A549 (cell line): ENCODE measurements at regions not wholly inside any gene's neighbourhood (a gene's known extent, or its start where the extent isn't known, plus 50 kb on each side); places are given as distances from the start of the nearest gene placed in this dataset.

Source experiments
- BHLHE40 ChIP-seq: IDR thresholded peaks from 2 replicates; pipeline ENCODE4 v1.6.1; 2012; ENCODE audit warnings: low read depth, low read length, inconsistent platforms
- CHD2 ChIP-seq: fragments of 150-350 bp; IDR thresholded peaks from 2 replicates; pipeline ENCODE4 v1.6.1; 2014; ENCODE audit warnings: low read length; ENCODE audit not compliant: partially characterized antibody
- CTCF ChIP-seq: fragments of >200 bp; sonication (Bioruptor Twin); formaldehyde crosslinking; IDR thresholded peaks from 3 replicates; pipeline ENCODE4 v1.5.1; 2016
- ELK1 ChIP-seq: fragments of 150-350 bp; IDR thresholded peaks from 2 replicates; pipeline ENCODE4 v1.6.1; 2014; ENCODE audit warnings: low read depth, mild to moderate bottlenecking, low read length
- EP300 ChIP-seq, 2 experiments: fragments of >200 bp; sonication (Bioruptor Twin); formaldehyde crosslinking; IDR thresholded peaks; 2 replicates in 1 of 2; 3 replicates in 1 of 2; pipeline ENCODE4 v1.6.1; 2016 to 2017
- HOXA7 ChIP-seq: fragments of 250-450 bp; sonication (Bioruptor Pico); IDR thresholded peaks from 2 replicates; pipeline ENCODE4 v1.5.0; 2020; ENCODE audit warnings: mild to moderate bottlenecking, moderate library complexity
- MAX ChIP-seq: IDR thresholded peaks from 2 replicates; pipeline ENCODE4 v1.6.1; 2012
- POLR2A ChIP-seq: IDR thresholded peaks from 2 replicates; pipeline ENCODE4 v1.6.1; 2012; ENCODE audit warnings: mild to moderate bottlenecking, low read length
- POLR2AphosphoS2 ChIP-seq: conservative IDR thresholded peaks from 2 replicates; pipeline ENCODE4 v1.6.1; 2012; ENCODE audit warnings: low read length, improper control_type of control experiment, inconsistent platforms
- REST ChIP-seq: fragments of 200-600 bp; sonication (generic); IDR thresholded peaks from 2 replicates; pipeline ENCODE4 v1.6.1; 2016; ENCODE audit warnings: antibody characterized with exemption, mild to moderate bottlenecking, moderate library complexity
- RNF2 ChIP-seq: fragments of 200-600 bp; sonication (generic); IDR thresholded peaks from 2 replicates; pipeline ENCODE4 v1.6.1; 2016; ENCODE audit warnings: low read depth, mild to moderate bottlenecking, antibody characterized with exemption, moderate library complexity, borderline replicate concordance
- SMC3 ChIP-seq: fragments of >200 bp; sonication (Bioruptor Twin); formaldehyde crosslinking; IDR thresholded peaks from 3 replicates; pipeline ENCODE4 v1.6.1; 2018; ENCODE audit warnings: inconsistent platforms
- TP53 ChIP-seq: fragments of 250-450 bp; sonication (Bioruptor Pico); IDR thresholded peaks from 2 replicates; pipeline ENCODE4 v1.5.0; 2021; ENCODE audit warnings: mild to moderate bottlenecking, moderate library complexity

GRCh38 chr14:38971258-38971921, 131.6 kb downstream of the SEC23A start:
- TF ChIP-seq EP300 (IDR thresholded peaks at IDR 0.05) (no peak), BHLHE40 (no peak), CHD2 (no peak), CTCF (no peak), RNF2 (no peak), ELK1 (no peak), REST (no peak), POLR2A (no peak), MAX (no peak), TP53 (no peak), POLR2AphosphoS2 (no peak), HOXA7 (CRISPR knock-in tag) (no peak), SMC3 (no peak)
